ENCODE measurements at regions not wholly inside any gene's neighbourhood (a gene's known extent, or its start where the extent isn't known, plus 50 kb on each side); places are given as distances from the start of the nearest gene placed in this dataset.
A peak's percentile ranks its signal among the peaks of the same experiment; 100 is the strongest.
"Not testable (repeated sequence)": the region's sequence is repeated elsewhere in the genome, so short reads cannot be mapped to it uniquely, and the experiment has no call there.

GRCh38 chr5:124178050-124178449 lies 568.4 kb downstream of the ZNF608 start:
- Histone ChIP-seq H3K27me3 (no peaks in the 10 kb centered on the region), H3K4me3 (no peak overlapping the region), H3K36me3 (no peaks in the 10 kb centered on the region), H3K9me3 (peaks cover 0 to under 1% of the 10 kb centered on the region in 2 donors), H3K27ac (no peak overlapping the region), H3K4me1 (peaks cover 0 to 5% of the 10 kb centered on the region in 2 donors)
- no peak for TF ChIP-seq CTCF (IDR thresholded peaks at IDR 0.05)
- DNase-seq (ENCODE audit: low spot score) = no peak

- peak; percentile 61 for DNase-seq (ENCODE audit: low spot score)
- H3K9me3 ChIP-seq = peaks cover 0 to 14% of the 10 kb centered on the region in 2 donors
- H3K27me3 ChIP-seq = no peaks in the 10 kb centered on the region
- peaks cover 0 to 5% of the 10 kb centered on the region in 2 donors for H3K4me1 ChIP-seq
- TF ChIP-seq CTCF (IDR thresholded peaks at IDR 0.05) = peak in 1 of 2 donors; percentile 46
- no peak overlapping the region for H3K4me3 ChIP-seq
- H3K36me3 ChIP-seq = no peaks in the 10 kb centered on the region
- H3K27ac ChIP-seq = peak overlapping the region in 1 of 2 donors; percentile 44
Observed at GRCh38 chr5:124176692-124177091, 569.7 kb downstream of the ZNF608 start.

GRCh38 chr5:124173386-124173785 lies 573.1 kb downstream of the ZNF608 start:
- H3K27me3 ChIP-seq = no peaks in the 10 kb centered on the region
- no peak for TF ChIP-seq CTCF (IDR thresholded peaks at IDR 0.05)
- peaks cover 0 to 33% of the 10 kb centered on the region in 2 donors for H3K9me3 ChIP-seq
- DNase-seq (ENCODE audit: low spot score) = no peak
- peaks cover 0 to 5% of the 10 kb centered on the region in 2 donors for H3K4me1 ChIP-seq
- no peak overlapping the region for H3K27ac ChIP-seq
- no peaks in the 10 kb centered on the region for H3K36me3 ChIP-seq
- no peak overlapping the region for H3K4me3 ChIP-seq

GRCh38 chr5:124172389-124173003 lies 573.9 kb downstream of the ZNF608 start:
- Histone ChIP-seq H3K27me3 (no peaks in the 10 kb centered on the region), H3K27ac (no peak overlapping the region), H3K4me3 (no peak overlapping the region), H3K36me3 (no peaks in the 10 kb centered on the region), H3K9me3 (peaks cover 0 to 33% of the 10 kb centered on the region in 2 donors), H3K4me1 (peaks cover 0 to 5% of the 10 kb centered on the region in 2 donors)
- no peak for DNase-seq (ENCODE audit: low spot score)
- no peak for TF ChIP-seq CTCF (IDR thresholded peaks at IDR 0.05)

GRCh38 chr5:124168093-124168492 lies 578.3 kb downstream of the ZNF608 start:
- peaks cover 0 to 33% of the 10 kb centered on the region in 2 donors for H3K9me3 ChIP-seq
- H3K27me3 ChIP-seq; H3K4me1 ChIP-seq; H3K4me3 ChIP-seq; H3K27ac ChIP-seq; DNase-seq (ENCODE audit: low spot score); H3K36me3 ChIP-seq: not testable (repeated sequence)

GRCh38 chr5:124162767-124163532 lies 583.5 kb downstream of the ZNF608 start:
- H3K27me3 ChIP-seq = no peaks in the 10 kb centered on the region
- peak overlapping the region in 1 of 2 donors; percentile 40 for H3K27ac ChIP-seq
- DNase-seq (ENCODE audit: low spot score) = no peak
- no peak for TF ChIP-seq CTCF (IDR thresholded peaks at IDR 0.05)
- no peaks in the 10 kb centered on the region for H3K9me3 ChIP-seq
- H3K36me3 ChIP-seq = no peaks in the 10 kb centered on the region
- H3K4me1 ChIP-seq = peaks cover 0 to 9% of the 10 kb centered on the region in 2 donors
- H3K4me3 ChIP-seq = no peak overlapping the region
